ENCODE measurements at regions not wholly inside any gene's neighbourhood (a gene's known extent, or its start where the extent isn't known, plus 50 kb on each side); places are given as distances from the start of the nearest gene placed in this dataset.
"Not testable (repeated sequence)": the region's sequence is repeated elsewhere in the genome, so short reads cannot be mapped to it uniquely, and the experiment has no call there.

DNA sequence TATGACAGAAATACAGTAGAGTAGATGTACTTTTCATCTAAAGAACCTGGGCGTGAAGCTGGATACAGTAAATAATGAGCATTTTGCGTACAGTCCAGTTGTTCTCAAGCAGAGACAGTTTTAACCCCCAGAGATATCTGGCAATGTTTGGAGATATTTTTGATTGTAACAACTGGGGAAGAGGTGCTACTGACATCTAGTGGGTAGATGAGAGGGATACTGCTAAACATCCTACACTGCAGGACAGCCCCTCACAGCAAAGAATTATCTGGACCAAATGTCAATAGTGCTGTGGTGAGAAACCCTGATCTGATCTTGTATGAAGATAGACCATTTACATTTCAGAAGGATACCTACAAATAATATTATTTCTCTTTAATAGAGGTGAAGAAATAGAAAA is 200.2 kb upstream of the FAM47A start:
- Histone ChIP-seq H3K4me3 (no peak overlapping the region), H3K9me3 (no peaks in the 10 kb centered on the region), H3K36me3 (no peaks in the 10 kb centered on the region), H3K27ac (no peak overlapping the region), H3K4me1 (no peaks in the 10 kb centered on the region), H3K27me3 (replicated peaks in 1 of 7) (no peaks in the 10 kb centered on the region)
- intact Hi-C loops (cut with DNase I; ENCODE audit: low total_unique reads), result no loop called here
- TF ChIP-seq CTCF (IDR thresholded peaks at IDR 0.05 in 8 of 11, conservative IDR thresholded peaks at IDR 0.05 in 3 of 11), result no peak
- TF ChIP-seq POLR2AphosphoS5 (IDR thresholded peaks at IDR 0.05), result no peak
- no peak for TF ChIP-seq POLR2A (IDR thresholded peaks at IDR 0.05)
- DNase-seq, result no peak
- WGBS, 5 donors, result 57 to 73% (median 62%) methylated on average over 2 of the region's 2 CpGs

GRCh38 chrX:34325460-34325859 is 193.3 kb upstream of the FAM47A start:
- no peak for TF ChIP-seq POLR2A (IDR thresholded peaks at IDR 0.05)
- TF ChIP-seq POLR2AphosphoS5 (IDR thresholded peaks at IDR 0.05), result no peak
- no peak for TF ChIP-seq CTCF (IDR thresholded peaks at IDR 0.05 in 8 of 11, conservative IDR thresholded peaks at IDR 0.05 in 3 of 11)
- no peaks in the 10 kb centered on the region for H3K4me1 ChIP-seq
- H3K36me3 ChIP-seq, result no peaks in the 10 kb centered on the region
- no peaks in the 10 kb centered on the region for H3K9me3 ChIP-seq
- WGBS, 5 donors, result 35 to 64% (median 50%) methylated on average over 2 of the region's 2 CpGs
- no peaks in the 10 kb centered on the region for H3K27me3 ChIP-seq (replicated peaks in 1 of 7)
- intact Hi-C loops (cut with DNase I; ENCODE audit: low total_unique reads), result no loop called here
- H3K27ac ChIP-seq, result no peak overlapping the region
- DNase-seq, result no peak
- H3K4me3 ChIP-seq, result no peak overlapping the region

DNA sequence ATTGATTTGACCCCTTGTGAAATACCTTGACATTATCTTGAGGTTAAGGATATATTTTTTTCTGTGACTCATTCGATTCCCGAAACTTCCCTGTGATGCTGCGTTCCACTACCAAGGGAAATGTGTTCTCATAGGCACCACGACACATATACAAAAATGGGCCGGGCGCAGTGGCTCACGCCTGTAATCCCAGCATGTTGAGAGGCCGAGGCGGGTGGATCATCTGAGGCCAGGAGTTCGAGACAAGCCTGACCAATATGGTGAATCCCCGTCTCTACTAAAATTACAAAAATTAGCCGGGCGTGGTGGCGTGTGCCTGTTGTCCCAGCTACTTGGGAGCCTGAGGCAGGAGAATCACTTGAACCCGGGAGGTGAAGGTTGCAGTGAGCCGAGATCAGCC is 188.3 kb upstream of the FAM47A start:
- H3K36me3 ChIP-seq; H3K27me3 ChIP-seq (replicated peaks in 1 of 7); intact Hi-C loops (cut with DNase I; ENCODE audit: low total_unique reads); H3K27ac ChIP-seq; H3K4me1 ChIP-seq; H3K4me3 ChIP-seq: not testable (repeated sequence)
- 84 to 91% (median 86%) methylated on average over 16 of the region's 16 CpGs for WGBS, 5 donors
- peaks cover 0 to 14% (median 0%) of the 10 kb centered on the region in 8 donors for H3K9me3 ChIP-seq
- peak; percentile 60 for DNase-seq

GRCh38 chrX:34300871-34301270 is 168.8 kb upstream of the FAM47A start:
- Histone ChIP-seq H3K27ac (no peak overlapping the region), H3K4me1 (no peaks in the 10 kb centered on the region), H3K27me3 (replicated peaks in 1 of 7) (no peaks in the 10 kb centered on the region), H3K4me3 (no peak overlapping the region), H3K9me3 (no peaks in the 10 kb centered on the region), H3K36me3 (no peaks in the 10 kb centered on the region)
- WGBS, 5 donors, result 0 to 7% (median 0%) methylated on average over 1 of the region's 1 CpG
- DNase-seq, result no peak
- no peak for TF ChIP-seq POLR2AphosphoS5 (IDR thresholded peaks at IDR 0.05)
- peak in 7 of 11 experiments; percentile 10 to 41 (median 24) for TF ChIP-seq CTCF (IDR thresholded peaks at IDR 0.05 in 8 of 11, conservative IDR thresholded peaks at IDR 0.05 in 3 of 11)
- intact Hi-C loops (cut with DNase I; ENCODE audit: low total_unique reads), result loop anchor here (10.0 kb wide), 1 partner anchor 866 kb away; no protein-coding TSS in a partner anchor

DNA sequence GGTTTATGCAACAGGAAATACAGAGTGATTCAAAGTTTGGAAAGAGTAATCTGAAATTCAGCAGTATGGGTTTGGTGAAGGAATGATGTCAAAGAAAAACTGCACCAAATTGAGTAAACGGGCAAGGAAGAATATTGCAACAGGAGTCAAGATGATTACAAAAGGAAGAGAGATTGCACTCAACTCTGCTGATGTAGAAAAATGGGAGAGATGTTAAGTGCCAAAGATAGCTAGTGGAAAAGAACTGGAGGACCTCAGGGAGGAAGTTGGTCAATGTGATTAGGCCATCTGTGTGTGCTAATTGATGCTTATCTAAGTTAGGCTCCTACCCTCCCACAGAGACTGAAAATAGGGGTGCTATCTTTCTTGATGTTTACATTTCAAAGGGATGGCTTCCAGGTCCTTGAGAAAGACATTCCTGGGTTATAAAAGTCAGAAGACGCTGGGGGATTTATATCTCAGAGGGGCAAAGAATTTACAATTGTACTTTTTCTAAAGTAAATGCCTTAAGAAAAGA is 167.4 kb upstream of the FAM47A start:
- peaks cover 0 to 10% (median 0%) of the 10 kb centered on the region in 8 donors for H3K9me3 ChIP-seq
- no peak overlapping the region for H3K27ac ChIP-seq
- no peak for TF ChIP-seq POLR2AphosphoS5 (IDR thresholded peaks at IDR 0.05)
- TF ChIP-seq CTCF (IDR thresholded peaks at IDR 0.05 in 8 of 11, conservative IDR thresholded peaks at IDR 0.05 in 3 of 11), result no peak
- no peak for TF ChIP-seq POLR2A (IDR thresholded peaks at IDR 0.05)
- no peak overlapping the region for H3K4me3 ChIP-seq
- intact Hi-C loops (cut with DNase I; ENCODE audit: low total_unique reads), result no loop called here
- H3K36me3 ChIP-seq, result no peaks in the 10 kb centered on the region
- H3K27me3 ChIP-seq (replicated peaks in 1 of 7), result no peaks in the 10 kb centered on the region
- 25 to 38% (median 35%) methylated on average over 2 of the region's 2 CpGs for WGBS, 5 donors
- DNase-seq, result no peak
- H3K4me1 ChIP-seq, result no peaks in the 10 kb centered on the region

All from spleen (tissue), 11 donors.